ENCODE measurements at regions not wholly inside any gene's neighbourhood (a gene's known extent, or its start where the extent isn't known, plus 50 kb on each side); places are given as distances from the start of the nearest gene placed in this dataset.
A peak's percentile ranks its signal among the peaks of the same experiment; 100 is the strongest.
"Not testable (repeated sequence)": the region's sequence is repeated elsewhere in the genome, so short reads cannot be mapped to it uniquely, and the experiment has no call there.

DNA sequence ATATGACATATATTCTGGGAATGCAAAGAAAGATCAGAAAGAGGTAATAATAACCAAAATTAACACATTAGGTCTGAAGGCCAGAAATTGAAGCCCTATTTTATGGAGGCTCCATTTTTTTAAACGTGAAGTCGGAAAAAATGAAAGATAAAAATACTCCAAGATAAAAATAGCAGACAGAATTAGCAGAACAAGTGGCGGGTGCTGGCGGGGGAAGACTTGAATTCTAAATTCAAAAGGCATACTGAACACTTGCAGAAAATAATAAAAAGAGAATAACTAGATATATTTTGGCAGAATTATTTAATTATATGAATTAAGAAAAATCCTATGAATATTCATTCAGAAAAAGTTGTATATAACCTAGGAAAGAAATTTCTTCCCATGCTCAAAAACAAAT is 543.7 kb upstream of the ACO1 start:
- no peaks in the 10 kb centered on the region for H3K36me3 ChIP-seq (replicated peaks; ENCODE audit: control insufficient read depth, insufficient read depth, low read length)
- H3K27me3 ChIP-seq (ENCODE audit: control insufficient read depth, insufficient read depth, low read length), result no peaks in the 10 kb centered on the region
- no peak overlapping the region for H3K4me3 ChIP-seq (ENCODE audit: insufficient read depth, low read depth, low read length)
- DNase-seq, result no peak

DNA sequence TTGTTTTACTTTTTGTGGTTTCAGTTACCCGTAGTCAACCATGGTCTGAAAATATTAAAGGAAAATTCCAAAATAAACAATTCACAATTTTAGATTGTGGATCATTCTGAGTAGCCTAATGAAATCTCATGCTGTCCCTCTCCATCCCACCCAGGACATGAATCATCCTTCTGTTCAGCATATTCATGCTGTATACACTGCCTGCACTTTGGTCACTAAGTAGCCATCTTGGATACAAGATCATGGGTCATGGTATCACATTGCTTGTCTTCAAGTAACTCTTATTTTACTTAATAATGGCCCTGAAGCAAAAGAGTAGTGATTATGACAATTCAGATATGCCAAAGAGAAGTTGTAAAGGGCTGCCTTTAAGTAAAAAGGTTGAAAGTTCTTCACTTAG is 536.5 kb upstream of the ACO1 start:
- Histone ChIP-seq H3K27me3 (ENCODE audit: control insufficient read depth, insufficient read depth, low read length) (no peaks in the 10 kb centered on the region), H3K36me3 (replicated peaks; ENCODE audit: control insufficient read depth, insufficient read depth, low read length) (no peaks in the 10 kb centered on the region), H3K4me3 (ENCODE audit: insufficient read depth, low read depth, low read length) (no peak overlapping the region)
- DNase-seq, result no peak

DNA sequence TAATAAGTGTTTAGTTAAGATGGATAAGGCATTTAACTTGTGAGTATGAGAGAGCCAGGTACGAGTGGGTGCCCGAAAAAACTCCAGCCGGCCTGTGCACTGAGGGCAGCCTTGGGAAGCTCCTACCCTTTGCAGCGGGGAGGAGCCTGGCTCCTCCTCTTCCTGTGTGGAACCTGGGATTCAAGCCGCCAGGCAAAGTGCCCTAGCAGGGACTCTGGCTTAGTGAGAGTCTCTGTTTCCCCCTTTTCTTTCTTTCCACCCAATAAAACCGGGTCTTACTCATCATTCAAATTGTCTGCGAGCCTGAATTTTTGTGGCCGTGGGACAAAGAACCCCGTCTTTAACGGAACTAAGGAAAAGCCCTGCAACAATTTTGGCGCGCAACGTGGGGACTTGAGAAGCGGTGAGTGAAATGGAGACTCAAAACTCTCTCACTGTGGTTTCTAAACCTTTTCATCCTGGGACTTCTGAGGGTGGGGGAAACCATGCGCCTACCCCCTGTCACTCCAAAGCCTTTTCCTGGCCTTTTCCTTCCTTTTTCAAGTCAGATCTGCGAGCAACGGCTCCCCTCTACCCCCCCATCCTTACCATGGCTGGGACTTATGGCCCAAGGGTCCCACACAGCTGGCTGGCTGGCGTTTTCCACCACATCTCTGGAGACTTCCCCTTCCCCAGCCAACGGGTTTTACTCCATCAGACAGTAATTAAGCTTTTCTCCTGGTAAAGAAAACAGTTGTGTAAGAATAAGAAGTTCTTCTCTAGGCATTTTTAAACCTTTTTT is 535.7 kb upstream of the ACO1 start:
- no peaks in the 10 kb centered on the region for H3K27me3 ChIP-seq (ENCODE audit: control insufficient read depth, insufficient read depth, low read length)
- DNase-seq, result no peak
- H3K36me3 ChIP-seq (replicated peaks; ENCODE audit: control insufficient read depth, insufficient read depth, low read length), result no peaks in the 10 kb centered on the region
- no peak overlapping the region for H3K4me3 ChIP-seq (ENCODE audit: insufficient read depth, low read depth, low read length)

DNA sequence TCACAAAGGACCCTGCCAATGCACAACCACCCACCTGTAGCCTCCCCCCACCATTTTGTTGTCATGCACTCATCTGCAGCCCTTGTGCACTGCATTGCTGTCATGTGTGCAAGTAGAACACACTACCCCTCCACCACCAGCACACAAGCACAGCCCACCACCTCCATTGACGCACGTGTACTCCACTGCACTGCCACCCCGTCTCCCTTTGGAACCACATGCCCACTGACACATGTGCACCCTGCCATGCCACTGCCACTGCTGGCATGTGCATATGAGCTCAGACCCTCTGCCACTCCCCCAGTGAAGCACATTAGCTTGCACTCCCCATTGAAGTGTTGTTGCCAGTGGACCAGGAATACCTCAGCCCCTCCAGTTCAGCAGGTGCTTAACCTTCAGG is 530.3 kb upstream of the ACO1 start:
- H3K27me3 ChIP-seq (ENCODE audit: control insufficient read depth, insufficient read depth, low read length), result no peaks in the 10 kb centered on the region

DNA sequence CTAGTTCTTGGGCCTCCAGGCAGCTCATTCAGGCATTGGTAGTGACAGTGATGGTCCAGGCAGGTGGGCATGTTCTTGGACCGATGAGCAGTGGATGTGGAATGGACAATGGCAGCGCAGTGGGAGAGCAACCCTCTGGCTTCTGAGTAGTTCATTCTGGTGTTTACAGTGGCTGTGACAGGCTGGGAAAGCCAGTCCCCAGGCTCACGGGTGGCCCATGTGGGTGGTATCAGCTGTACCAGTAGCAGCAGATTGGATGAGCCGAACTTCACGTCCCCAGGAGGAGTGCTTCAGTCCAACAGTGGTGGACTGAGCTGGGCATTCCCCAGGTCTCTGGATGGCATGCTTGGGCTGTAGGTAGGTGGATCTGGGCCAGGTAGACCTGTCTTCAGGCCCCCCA is 515.6 kb upstream of the ACO1 start:
- H3K4me3 ChIP-seq (ENCODE audit: insufficient read depth, low read depth, low read length), result no peak overlapping the region
- no peaks in the 10 kb centered on the region for H3K27me3 ChIP-seq (ENCODE audit: control insufficient read depth, insufficient read depth, low read length)
- no peak for DNase-seq
- H3K36me3 ChIP-seq (replicated peaks; ENCODE audit: control insufficient read depth, insufficient read depth, low read length), result no peaks in the 10 kb centered on the region

More for the DNA sequence above, 530.3 kb upstream of the ACO1 start:
- no peak overlapping the region for H3K4me3 ChIP-seq (ENCODE audit: insufficient read depth, low read depth, low read length)
- DNase-seq, result no peak
- no peaks in the 10 kb centered on the region for H3K36me3 ChIP-seq (replicated peaks; ENCODE audit: control insufficient read depth, insufficient read depth, low read length)

DNA sequence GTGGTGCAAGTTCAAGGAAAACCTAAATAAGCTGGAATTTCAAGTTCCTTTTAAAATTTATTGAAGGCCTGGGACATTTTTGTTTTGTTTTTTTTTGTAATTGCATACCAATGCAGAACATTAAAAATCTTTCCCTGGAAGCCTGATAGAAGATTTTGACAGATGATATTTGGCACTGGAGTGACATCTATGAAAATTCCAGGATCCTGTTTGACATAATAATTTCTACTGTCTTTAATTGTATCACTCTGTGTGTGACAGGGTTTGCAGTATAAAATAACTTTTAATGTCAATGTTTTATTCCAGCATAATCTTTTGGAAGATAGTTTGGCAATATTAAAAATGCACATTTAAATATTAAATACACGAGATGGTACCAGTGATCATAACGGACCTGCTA is 514.2 kb upstream of the ACO1 start:
- Histone ChIP-seq H3K36me3 (replicated peaks; ENCODE audit: control insufficient read depth, insufficient read depth, low read length) (no peaks in the 10 kb centered on the region), H3K27me3 (ENCODE audit: control insufficient read depth, insufficient read depth, low read length) (no peaks in the 10 kb centered on the region), H3K4me3 (ENCODE audit: insufficient read depth, low read depth, low read length) (no peak overlapping the region)
- no peak for DNase-seq

DNA sequence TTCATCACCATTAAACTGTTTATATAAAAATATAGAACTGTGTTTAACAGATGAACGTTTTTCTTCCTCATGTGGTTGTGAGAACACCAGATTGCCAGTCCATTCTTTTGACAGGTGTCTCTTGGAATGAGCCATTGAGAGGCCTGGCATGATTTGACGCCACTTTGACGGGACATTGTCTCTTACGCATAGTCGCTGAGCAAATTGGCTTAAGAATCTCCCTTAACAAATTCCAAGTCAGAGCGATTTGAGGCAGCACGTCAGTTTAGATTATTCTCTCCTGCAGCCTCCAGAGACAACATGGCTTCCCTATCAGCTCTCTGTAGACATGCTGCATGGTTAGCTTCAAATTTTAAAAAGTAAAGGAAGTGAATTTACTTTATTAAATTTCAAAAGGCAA is 510.7 kb upstream of the ACO1 start:
- Histone ChIP-seq H3K36me3 (replicated peaks; ENCODE audit: control insufficient read depth, insufficient read depth, low read length) (no peaks in the 10 kb centered on the region), H3K27me3 (ENCODE audit: control insufficient read depth, insufficient read depth, low read length) (no peaks in the 10 kb centered on the region), H3K4me3 (ENCODE audit: insufficient read depth, low read depth, low read length) (no peak overlapping the region)
- DNase-seq, result no peak

DNA sequence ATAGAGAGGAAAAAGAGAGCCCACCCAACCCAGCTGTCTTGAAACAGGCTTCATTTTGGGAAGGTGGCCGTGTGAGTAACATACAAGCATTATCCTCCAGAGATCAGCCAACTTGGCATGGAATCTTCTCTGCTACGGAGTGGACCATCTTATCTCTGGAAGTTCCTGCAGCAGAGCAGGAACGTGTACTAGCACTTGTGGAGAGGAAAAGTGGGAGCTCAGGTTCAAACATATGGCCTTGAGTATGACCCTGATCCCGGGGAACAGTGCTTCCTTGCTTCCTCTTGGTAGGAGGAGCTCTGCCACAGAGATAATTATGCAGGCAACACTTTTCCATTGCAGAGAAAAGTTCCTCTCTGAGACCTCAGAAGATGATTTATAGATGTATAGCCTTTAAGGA is 490.4 kb upstream of the ACO1 start:
- no peak overlapping the region for H3K4me3 ChIP-seq (ENCODE audit: insufficient read depth, low read depth, low read length)
- H3K36me3 ChIP-seq (replicated peaks; ENCODE audit: control insufficient read depth, insufficient read depth, low read length), result no peaks in the 10 kb centered on the region
- no peak for DNase-seq
- no peaks in the 10 kb centered on the region for H3K27me3 ChIP-seq (ENCODE audit: control insufficient read depth, insufficient read depth, low read length)

DNA sequence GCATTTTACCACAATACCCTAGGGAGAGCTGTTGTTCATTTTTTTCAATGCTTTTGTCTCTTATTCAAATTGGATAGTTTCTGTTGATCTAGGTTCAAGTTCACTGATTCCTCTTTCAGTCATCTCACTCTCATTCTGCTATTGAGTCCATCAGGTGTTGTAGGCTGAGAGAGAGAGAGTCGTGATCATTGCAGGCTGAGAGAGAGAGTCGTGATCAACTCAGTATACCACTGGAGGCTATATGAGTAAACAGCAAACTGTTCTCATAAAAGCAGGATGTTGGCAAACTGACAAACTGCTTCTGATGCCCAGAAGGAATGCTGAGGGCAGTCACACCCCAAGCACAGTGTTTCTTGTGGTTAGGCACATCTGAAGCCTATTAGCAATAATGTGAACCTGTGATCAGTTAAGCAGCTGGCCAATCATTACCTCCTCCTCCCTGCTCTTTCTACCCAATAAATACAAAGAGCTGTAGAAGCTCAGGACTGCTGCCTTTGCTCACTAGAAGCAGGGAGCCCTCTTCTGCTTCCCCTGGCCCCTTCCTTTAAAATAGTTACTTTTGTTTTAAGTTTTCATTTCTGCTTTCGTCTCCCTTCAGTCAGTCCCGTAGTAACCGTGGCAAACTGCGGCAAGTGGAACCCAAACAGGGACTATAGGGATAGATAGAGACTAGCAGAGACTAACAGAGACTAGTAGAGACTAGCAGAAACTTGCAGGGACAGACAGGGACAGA is 476.1 kb upstream of the ACO1 start:
- DNase-seq, result no peak
- H3K4me3 ChIP-seq (ENCODE audit: insufficient read depth, low read depth, low read length), result no peak overlapping the region
- H3K36me3 ChIP-seq (replicated peaks; ENCODE audit: control insufficient read depth, insufficient read depth, low read length), result no peaks in the 10 kb centered on the region
- H3K27me3 ChIP-seq (ENCODE audit: control insufficient read depth, insufficient read depth, low read length), result no peaks in the 10 kb centered on the region

DNA sequence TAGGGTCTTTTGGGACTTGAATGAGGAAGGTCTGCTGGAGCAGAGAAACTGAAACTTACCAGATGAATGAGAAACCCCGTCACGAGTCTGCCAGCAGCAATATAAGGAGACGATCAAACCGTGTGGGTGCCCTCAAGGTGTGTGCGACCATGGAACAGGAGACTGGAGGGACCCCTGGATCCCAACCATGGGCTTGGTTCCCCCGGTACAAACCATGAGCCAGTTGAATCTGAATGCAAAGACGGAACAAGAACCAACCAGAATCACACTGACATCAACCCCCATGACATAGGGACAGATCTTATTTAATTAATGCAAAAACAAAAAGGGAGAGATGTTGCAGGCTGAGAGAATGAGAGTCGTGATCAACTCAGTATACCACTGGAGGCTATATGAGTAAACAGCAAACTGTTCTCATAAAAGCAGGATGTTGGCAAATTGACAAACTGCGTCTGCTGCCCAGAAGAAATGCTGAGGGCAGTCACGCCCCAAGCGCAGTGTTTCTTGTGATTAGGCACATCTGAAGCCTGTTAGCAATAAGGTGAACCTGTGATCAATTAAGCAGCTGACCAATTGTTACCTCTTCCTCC is 475.5 kb upstream of the ACO1 start:
- DNase-seq, result no peak
- Histone ChIP-seq H3K4me3 (ENCODE audit: insufficient read depth, low read depth, low read length) (no peak overlapping the region), H3K27me3 (ENCODE audit: control insufficient read depth, insufficient read depth, low read length) (no peaks in the 10 kb centered on the region), H3K36me3 (replicated peaks; ENCODE audit: control insufficient read depth, insufficient read depth, low read length) (no peaks in the 10 kb centered on the region)

DNA sequence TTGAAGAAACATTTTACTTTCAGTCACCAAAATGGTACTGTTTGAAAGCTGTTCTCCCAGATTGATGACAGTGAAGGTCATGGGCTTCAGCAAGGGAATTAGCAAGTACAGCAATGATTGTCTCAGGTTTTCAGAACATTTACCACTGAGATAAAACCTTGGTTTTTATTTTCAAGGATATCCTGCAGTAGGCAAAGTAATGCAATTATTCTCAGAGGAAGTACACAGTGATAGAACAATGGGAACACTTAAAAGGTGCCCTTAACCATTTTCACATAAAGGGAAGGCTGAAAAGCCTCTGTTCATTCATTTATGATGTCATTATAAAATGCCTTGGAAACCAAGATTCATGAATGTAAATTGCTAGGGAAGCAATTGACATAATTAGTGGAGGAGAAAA is 471.8 kb upstream of the ACO1 start:
- Histone ChIP-seq H3K4me3 (ENCODE audit: insufficient read depth, low read depth, low read length) (no peak overlapping the region), H3K27me3 (ENCODE audit: control insufficient read depth, insufficient read depth, low read length) (no peaks in the 10 kb centered on the region), H3K36me3 (replicated peaks; ENCODE audit: control insufficient read depth, insufficient read depth, low read length) (no peaks in the 10 kb centered on the region)
- DNase-seq, result no peak

DNA sequence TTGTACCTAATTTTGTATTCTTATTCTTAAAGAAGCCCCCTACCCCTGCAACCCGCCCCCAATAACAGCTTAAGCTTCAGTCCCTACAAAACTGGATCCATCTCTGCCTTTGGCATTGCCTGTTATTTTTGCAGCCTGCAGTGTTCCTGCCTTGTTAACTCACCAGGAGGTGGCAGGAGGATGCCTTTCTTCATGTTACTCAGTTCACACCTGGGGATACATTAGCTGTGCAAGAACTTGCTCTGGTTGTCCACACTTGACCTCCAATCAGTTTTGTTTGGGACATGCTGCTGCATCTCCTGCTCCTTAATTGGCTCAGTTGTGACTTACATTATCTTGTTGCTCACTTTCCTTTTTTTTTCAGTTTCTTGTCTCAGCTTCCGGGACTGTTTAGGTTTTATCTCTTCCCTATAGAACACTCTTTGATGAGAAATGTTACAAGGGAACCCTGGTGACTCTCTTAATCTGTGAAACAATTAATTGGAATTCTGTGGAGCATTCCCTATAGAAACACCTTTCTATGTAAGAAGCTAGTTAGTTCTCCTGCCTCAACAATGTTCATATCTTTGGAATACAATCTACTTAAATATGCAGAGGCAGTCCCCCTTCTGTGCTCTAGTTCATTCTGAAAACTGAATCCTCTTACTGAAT is 467.7 kb upstream of the ACO1 start:
- H3K27me3 ChIP-seq (ENCODE audit: control insufficient read depth, insufficient read depth, low read length), result no peaks in the 10 kb centered on the region
- DNase-seq, result peak; percentile 5
- H3K4me3 ChIP-seq (ENCODE audit: insufficient read depth, low read depth, low read length), result no peak overlapping the region
- no peaks in the 10 kb centered on the region for H3K36me3 ChIP-seq (replicated peaks; ENCODE audit: control insufficient read depth, insufficient read depth, low read length)

DNA sequence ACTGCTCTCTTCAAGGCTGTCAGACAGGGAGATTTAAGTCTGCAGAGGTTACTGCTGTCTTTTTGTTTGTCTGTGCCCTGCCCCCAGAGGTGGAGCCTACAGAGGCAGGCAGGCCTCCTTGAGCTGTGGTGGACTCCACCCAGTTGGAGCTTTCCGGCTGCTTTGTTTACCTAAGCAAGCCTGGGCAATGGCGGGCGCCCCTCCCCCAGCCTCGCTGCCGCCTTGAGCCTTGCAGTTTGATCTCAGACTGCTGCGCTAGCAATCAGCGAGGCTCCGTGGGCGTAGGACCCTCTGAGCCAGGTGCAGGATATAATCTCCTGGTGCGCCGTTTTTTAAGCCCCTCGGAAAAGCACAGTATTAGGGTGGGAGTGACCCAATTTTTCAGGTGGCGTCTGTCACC is 446.7 kb upstream of the ACO1 start:
- DNase-seq; H3K4me3 ChIP-seq (ENCODE audit: insufficient read depth, low read depth, low read length); H3K27me3 ChIP-seq (ENCODE audit: control insufficient read depth, insufficient read depth, low read length); H3K36me3 ChIP-seq (replicated peaks; ENCODE audit: control insufficient read depth, insufficient read depth, low read length): not testable (repeated sequence)

DNA sequence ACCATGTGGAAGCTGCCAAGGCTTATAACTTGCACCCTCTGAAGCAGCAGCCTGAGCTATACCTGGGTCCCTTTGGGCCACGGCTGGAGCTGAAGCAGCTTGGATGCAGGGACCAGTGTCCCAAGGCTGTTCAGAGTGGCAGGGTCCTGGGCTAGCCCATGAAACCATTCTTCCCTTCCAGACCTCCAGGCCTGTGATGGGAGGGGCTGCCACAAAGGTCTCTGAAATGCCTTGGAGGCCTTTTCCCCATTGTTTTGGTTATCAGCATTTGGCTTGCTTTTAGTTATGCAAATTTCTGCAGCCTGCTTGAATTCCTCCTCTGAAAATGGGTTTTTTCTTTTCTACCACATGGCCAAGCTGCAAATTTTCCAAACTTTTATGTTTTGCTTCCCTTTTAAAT is 433.7 kb upstream of the ACO1 start:
- Histone ChIP-seq H3K36me3 (replicated peaks; ENCODE audit: control insufficient read depth, insufficient read depth, low read length) (no peaks in the 10 kb centered on the region), H3K27me3 (ENCODE audit: control insufficient read depth, insufficient read depth, low read length) (no peaks in the 10 kb centered on the region), H3K4me3 (ENCODE audit: insufficient read depth, low read depth, low read length) (no peak overlapping the region)
- DNase-seq, result no peak

DNA sequence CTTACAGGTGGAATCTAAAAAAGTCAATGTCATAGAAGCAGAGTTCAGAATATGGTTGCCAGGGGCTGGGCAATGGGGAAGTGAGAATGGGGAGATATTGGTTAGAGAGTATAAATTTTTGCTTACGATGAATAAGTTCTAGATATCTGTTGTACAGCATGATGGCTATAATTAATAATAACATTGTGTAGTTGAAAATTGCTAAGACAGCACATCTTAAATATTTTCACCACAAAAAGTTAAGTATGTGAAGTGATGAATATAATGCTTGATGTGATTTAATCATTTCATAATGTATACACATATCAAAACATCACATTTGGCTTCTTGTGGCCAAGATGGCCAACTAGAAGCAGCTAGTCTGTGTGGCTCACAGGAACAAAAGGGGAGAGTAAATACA is 425.9 kb upstream of the ACO1 start:
- H3K36me3 ChIP-seq (replicated peaks; ENCODE audit: control insufficient read depth, insufficient read depth, low read length), result no peaks in the 10 kb centered on the region
- no peaks in the 10 kb centered on the region for H3K27me3 ChIP-seq (ENCODE audit: control insufficient read depth, insufficient read depth, low read length)
- DNase-seq, result no peak
- no peak overlapping the region for H3K4me3 ChIP-seq (ENCODE audit: insufficient read depth, low read depth, low read length)
